DMS153 treated with DMSO at 0.1 percent for 48 hours (cell line): ENCODE measurements at regions not wholly inside any gene's neighbourhood (a gene's known extent, or its start where the extent isn't known, plus 50 kb on each side); places are given as distances from the start of the nearest gene placed in this dataset.

ENCODE experiments used
- DNase-seq: peaks from one replicate; lab custom pipeline; 2025; ENCODE audit not compliant: unreplicated experiment; lab: John Stamatoyannopoulos, UW

DNA sequence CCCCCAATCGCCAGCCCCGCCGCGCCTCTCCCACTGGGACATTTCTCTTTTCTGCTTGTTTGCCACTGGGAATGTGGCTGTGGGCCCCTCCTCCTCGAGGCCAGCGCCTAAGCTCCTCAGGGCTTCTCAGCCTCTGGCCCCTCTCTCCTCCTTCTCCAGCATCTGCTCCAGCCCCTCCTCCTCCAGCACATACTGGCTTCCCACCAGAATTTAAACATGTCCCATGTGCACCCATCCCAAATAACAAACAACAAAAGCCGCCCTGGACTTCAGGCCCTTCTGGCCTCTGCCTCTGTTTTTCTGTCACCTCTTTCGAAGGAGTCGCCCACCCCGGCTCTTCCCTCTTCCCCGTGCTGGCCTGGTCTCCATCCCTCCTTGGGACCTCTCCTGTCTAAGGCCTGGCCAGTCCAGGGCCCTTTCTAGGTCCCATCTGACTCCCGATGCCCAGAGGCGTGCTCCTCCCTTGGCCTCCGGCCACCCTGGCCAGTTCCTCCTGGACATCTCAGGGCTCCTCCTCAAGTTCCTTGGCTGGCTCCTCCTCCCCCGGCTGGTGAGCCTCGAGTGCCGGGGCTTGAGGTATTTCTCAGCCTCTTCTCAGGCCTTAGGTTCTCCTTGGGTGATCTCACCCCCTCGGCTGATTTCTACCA, 94.6 kb upstream of the SLC6A6 start:
- DNase-seq: no peak

DNA sequence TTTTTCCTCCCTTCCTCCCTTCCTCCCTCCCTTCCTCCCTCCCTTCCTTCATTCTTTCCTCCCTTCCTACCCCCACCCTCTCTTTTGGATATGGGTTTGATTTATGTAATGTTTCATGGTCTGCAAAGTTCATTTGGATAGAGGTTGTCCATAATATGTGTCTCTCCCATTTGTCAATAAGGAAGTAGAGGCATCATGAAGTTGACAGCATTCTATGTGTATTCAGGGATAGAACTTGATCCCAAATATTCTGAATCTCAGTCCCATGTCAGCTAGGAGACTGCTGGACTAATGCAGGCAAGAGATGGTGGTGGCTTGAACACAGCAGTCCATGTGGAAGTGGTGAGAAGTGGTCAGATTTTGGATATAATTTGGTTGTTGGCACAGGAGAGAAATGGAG, 90.7 kb upstream of the SLC6A6 start:
- no peak for DNase-seq

DNA sequence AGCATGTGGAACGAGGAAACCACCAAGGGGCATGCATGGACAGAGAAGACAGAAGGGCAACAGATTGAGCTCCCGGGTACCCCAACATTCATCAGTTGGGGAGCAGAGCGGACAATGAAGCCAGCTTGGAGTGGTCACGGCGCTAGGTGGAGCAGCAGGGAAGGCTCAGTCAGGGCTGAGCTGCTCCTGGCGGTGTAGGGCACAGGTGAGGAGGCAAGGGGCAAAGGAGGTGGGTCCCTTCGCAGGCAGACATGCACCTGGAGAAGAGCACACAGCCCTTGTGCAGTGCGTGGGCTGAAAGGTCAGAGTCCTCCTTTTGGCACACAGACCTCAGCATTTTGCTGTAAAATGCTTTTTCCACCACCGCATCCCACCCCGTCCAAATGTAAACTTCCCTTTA, 90.0 kb upstream of the SLC6A6 start:
- no peak for DNase-seq

DNA sequence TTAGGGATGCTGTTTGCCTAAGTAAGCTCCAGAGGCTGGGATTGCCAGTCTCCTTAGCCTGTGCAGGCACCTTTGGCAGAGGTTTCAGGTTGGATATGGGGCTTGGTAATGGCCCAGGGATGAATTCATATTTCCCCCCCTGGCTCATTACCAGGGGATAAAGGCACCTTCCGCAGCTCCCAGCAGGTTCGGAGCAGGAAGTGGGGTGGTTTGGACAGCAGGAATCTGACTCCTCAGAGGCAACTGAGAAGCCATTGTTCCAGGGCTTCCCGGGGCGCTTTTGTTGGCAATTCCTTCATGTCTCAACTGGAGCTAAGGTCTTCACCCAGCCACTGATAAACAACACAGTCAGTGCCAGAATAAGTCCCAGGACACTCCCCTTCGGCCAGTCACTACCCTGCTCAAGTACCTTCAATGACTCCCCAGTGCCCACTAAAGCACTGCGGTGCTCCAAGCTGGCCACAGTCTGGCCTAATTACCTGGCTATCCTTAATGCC, 85.3 kb upstream of the SLC6A6 start:
- DNase-seq: no peak

DNA sequence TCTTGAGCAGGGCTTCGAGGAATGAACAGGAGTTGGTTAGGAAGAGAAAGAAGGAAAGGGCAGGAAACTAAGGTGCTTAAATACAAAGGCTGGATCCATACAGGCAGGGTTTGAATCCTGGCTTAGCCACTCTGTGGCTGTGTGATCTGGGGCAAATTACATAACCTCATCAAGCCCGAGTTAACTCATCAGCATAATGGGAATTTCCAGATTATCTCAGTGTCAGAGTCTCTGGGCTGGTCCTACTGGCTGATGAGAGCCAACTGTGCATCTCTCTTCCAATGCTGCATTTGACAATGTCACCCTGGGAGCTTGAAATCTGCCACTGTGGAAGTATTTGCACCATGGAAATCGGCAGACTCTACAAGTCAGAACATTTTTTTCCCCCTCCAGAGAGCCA, 83.8 kb upstream of the SLC6A6 start:
- no peak for DNase-seq

DNA sequence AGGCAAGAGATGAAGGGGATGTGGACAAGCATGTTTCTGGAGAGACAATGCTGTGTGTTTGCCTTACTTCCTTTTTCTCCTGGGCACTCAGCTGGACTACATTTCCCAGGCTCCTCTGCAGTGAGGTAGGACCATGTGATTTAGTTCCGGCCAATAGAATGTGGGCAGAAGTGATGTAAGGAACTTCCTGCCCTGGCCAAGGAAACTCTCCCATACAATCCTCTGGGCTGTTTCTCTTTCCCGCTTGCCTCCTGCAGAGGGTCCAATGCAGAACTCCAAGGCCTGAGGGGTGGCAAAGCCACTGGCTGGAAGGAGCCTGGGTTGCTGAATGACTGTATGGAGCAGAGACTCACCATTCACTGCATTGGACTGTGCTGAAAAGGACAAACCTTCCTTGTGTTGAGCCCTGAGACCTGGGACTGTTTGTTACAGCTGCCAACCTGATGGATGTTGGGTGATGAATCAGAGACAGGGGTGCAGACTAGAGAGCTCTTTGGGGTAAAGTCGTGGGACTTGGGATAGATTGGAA, 82.7 kb upstream of the SLC6A6 start:
- no peak for DNase-seq

DNA sequence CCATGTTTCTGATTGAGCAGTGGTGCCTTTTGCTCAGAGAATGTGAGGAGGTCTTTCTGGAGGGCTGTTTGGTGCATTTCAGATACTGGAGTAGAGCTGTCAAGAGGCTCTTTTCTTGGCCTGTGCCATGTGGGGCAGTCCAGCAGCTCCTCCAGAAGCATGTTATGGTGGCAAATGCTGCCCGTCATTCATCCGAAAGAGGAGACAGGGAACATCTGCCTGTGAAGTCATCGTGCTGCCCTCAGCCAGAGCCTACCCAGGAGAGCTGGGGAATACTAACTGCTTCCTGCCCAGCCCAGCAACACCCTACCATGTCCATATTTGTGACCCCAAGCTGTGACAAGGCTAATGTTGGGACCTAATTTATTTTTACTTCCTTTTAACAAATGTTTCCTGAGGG, 82.2 kb upstream of the SLC6A6 start:
- no peak for DNase-seq

DNA sequence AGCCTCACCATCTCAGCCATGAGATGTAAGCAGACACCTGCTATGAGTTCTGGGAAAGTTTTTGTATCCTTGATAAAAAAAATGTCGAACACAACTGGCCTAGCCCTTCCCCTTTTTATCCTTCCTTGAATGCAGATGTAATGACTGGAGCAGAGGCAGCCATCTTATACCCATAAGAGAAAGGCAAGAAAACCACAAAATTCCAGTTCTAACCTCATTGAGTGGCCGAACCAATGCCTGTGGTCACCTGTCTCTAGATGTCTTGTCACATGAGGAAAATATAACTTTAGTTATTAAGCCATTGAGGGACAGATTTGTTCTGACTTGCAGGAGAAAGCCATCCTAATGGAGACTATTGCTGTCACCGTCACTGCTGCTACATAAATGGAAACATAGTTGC, 80.4 kb upstream of the SLC6A6 start:
- no peak for DNase-seq

DNA sequence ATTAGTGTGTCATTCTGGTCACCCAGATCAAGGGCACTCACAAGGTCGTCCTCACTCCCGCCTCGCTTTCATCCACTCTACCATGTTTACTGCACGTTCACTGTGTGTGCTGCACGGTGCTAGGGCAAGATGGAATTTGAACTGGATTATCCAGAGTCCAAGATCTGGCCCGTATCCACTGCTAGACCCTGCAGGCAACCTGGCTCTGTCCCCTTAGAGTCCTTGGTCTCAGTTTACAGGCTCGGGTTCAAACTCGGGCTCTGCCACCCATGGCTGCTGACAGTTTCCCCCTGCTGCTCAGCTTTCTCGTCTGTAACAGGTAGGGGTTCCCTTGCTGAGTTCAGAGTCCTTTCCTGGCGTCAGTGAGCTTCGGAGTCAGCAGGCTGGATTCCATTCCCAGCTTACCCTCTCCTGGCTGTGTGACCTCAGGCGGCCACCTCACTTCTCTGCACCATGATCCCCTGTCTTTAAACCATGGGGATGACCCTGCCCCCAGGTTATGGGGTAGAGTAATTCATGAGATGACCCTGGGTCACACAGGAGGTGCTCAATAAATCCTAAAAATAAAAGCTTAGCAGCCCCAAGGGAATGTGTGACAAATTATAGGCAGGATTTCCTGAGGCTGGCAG, 79.6 kb upstream of the SLC6A6 start:
- DNase-seq: no peak

DNA sequence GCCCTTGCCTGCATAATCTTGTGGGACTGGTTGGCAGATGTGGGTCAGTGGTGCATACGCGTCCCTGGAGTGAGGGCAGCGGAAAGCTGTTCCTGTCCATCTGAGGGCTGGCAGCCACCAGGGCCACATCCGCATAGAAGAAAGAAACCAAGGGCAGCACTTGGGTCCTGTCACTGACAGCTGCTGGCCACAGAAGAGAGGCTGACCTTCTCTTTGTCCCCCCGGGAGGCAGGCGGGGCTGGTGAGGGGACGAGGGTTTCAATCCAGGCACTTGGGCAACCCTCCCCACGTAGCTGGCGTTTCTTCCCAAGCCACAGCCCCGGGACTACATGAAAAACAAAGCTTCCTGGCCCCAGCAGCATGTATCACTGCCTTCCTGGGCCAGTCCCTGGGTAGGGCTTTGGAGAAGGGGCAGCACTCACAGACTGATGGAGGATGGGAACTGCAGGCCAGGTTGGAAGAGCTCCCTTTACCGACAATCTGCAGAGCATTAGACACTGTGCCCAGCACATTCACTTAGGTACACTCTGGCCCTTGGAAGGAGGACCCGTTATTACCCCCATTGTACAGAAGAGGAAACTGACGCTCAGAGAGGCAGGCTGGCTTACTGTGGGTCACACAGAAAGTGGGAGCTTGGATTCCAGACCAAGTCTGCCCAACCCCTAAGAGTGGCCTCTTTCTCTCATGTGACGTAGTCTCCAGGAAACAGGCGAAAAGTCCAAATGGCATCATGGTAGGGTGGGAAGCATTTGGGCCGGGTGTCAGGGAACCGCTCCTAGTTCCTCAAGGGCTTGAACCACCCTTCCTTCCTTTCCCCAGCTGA, 78.8 kb upstream of the SLC6A6 start:
- no peak for DNase-seq

DNA sequence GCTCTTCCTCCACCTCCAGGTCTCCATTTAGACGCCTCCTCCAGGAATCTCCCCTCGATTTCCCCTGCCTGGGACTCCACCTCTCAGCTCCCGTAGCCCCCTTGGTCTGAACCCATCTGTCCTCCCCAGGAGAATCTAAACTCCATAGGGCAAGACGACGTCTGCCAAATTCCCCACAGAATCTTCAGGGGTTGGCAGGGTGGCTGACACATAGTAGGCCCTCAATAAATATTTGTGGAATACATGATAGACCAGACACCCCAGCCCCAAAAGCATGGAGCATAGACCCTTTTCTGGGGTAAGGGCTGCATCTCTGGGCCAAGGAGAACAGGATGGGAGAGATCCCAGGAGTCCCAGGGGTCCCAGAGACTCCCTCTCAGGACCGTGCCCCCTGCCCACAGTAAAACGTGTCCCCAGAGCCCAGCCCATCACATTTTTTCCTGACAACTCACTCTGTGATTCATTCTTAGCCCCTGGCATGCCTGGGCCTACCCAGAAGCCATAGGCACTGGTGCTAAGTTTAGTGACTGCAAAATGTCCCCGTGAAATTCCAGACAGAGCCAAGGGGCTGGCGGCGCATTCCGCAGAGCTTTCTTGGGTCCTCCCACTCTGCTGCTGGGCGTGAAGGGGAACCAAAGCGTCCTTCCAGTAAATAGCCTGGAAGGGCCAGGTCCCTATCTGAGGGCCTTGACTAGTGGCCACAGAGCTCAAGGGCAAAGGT, 78.0 kb upstream of the SLC6A6 start:
- DNase-seq: no peak

DNA sequence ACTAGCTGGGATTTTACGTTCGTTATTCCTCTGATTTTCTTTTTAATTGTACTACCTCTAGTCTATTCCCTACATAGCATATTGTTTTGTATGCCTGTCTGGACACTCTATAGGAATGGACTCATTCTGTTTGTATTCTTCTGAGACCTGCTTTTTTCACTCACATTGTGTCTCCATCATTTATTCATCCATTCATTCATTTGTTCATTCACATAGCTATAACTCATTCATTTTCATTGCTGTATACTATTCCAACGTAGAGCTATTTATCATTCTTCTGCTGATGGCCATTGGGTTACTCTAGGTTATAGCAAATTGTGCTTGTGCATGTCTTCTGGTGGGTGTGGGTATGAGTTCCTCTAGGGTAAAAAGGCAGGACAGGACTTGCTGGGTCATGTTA, 74.0 kb upstream of the SLC6A6 start:
- DNase-seq: no peak

DNA sequence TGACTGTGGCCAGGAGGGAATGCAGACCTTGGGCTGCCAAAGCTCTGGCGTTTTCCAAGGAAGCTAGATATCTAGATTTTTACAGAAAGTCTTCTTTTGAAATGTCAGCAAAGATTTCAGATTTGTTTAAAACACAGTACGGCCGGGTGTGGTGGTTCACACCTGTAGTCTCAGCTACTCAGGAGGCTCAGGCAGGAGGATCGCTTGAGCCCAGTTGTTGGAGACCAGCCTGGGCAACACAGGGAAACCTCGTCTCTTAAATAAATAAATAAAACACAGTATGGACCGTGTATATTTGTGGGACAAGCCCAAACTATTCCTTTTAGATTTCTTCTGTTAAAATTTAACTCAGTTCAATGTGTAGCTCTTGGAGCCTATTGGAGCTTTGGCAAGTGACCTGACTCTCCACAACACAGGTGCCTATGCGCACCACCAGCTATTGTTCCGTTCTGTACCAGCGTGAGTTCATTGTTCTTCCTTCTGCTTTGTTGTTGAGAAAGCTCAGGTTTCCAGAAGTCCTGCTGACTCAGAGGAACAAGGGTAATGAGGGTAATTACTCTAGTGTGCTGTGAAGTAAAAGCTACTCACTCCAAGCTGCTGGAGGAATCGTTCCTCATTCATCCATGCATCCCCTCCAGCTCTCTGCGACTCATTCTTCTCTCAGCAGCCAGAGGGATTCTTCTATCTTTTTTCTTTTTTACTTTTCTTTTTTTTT, 73.1 kb upstream of the SLC6A6 start:
- peak; percentile 9 for DNase-seq

DNA sequence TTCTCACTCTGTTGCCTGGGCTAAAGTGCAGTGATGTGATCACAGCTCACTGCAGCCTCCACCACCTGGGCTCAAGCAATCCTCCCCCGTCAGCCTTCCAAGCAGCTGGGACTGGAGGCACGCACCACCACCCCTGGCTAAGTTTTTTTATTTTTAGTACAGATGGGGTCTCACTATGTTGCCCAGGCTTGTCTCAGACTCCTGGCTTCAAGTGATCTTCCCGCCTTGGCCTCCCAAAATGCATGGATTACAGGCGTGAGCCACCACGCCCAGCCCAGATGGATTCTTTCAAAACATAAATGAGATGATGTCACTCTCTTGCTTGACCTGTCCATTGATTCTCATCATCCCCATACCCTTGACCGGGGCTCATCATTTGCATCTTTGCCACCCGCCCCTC, 72.6 kb upstream of the SLC6A6 start:
- DNase-seq: no peak

DNA sequence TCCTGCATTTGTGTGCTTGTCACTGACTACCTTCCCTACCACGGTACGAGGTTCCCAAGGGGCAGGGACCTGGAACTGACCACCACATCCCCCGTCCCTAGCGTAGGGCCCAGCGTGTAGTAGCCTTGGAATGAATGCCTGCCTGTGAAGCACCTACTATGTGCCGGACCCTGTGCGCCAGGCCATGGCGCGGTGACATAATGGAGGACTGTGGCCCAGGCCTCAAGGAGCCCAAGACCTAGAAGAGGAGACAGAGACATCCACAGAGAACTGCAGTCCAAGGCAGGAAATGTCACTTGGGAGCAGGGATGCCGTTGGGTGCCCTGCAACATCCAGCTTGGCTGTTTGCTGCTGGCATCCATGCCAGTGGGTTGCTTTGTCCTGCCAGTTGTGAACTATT, 71.9 kb upstream of the SLC6A6 start:
- DNase-seq: no peak

DNA sequence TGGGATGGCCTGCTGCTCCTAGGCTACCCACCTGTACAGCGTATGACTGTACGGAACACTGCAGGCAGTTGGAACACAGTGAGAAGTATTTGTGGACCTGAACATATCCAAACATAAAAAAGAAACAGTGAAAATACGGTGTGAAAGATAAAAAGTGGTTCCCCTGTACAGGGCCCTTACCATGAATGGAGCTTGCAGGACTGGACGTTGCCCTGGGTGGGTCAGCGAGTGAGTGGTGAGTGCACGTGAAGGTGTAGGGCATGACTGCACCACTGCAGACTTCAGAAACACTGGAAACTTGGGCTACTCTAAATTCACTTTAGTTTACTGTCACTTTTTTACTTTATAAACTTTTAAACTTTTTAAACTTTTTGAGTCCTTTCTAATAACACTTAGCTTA, 71.2 kb upstream of the SLC6A6 start:
- DNase-seq: no peak

DNA sequence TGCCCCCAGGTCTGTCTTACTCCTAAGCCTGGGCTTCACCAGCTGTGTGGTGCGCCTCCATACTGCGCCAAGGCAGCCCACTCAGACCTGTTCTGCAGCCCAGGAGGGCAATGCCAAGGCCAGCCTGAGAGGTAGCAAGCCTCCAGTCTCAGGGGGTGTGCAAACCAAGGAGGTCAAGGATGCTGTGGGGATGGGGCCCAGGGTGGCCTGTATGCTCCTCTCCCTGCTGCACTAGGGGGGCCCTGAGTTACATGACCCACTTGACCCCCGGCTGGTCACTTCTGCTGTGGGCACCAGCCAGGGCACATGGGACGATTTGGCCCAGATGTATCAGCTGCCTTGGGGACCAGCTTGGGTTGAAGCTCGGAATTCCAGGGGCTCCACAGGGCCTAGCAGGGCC, 70.0 kb upstream of the SLC6A6 start:
- no peak for DNase-seq

DNA sequence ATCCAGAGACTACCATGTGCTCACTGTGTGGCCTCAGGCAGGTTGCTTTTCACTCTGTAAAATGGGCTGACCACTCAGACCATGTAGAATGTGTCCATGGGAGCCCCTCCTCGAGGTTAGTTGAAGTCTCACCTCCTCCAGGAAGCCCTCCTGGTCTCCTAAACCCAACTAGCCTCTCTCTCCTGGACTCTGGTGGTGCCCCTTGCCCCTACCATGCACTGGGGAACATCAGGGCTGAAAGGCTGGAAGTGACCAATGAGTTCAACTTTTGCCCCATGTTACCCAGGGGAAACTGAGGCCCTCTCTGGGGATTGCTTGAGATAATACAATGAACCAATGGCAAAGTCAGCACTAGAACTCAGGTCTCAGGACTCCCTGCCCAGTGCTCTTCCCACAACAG, 69.2 kb upstream of the SLC6A6 start:
- DNase-seq: no peak

DNA sequence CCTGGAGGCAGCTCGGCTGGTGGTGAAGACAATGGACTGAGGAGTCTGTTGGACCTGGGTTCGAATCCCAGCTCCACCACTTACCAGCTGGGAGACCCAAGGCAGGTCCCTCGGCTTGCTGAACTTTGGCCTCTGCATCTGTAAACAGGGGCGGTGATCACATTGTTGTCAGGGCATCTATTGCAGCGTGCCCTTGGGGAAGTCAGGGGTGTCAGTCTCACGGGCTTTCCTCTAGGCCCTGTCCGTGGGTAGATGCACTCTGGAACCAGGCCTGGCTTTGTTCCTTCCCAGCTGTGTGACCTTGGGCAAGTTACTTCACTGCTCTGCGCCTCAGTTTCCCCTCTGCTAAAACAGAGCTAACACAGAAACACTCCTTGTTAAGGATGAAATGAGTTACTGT, 68.8 kb upstream of the SLC6A6 start:
- DNase-seq: no peak

DNA sequence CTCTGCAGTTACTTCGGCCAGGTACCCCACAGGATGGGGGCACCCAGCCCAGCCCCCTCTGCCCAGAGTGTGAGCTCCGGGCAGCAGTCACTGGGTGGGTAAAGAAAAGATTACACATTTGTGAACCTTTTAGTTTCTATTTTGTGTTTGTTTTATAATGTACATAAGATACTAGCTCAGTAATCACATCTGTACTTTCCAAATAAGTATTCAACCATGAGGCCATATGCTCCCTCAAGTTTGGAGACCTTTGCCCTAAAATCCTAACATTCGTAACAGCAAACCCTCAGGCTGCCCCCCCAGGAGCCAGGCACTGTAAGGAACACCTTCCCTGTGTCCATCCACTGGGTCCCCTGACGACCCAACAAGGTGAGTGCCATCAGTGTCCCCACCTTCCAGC, 68.3 kb upstream of the SLC6A6 start:
- no peak for DNase-seq

DNA sequence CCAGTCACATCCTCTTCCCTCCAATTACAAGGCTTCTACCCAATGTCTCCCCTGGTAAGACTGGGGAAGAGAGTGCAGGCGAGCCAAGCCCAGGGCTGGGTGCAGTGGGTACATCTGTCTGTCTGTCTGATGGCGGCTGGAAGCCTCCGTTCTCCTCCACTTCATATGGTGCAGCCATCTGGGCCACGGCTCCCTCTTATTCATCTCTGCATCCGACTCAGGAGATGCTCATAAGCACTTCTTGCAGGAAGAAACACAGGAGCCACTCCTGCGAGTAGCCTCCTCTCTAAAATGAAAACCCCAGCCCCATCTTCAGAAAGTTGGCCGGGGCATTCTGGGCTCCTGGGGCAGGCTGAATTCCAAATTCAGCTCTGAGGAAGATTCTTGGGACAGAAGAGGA, 67.5 kb upstream of the SLC6A6 start:
- DNase-seq: no peak
